GM21528 (cell line): ENCODE measurements at regions not wholly inside any gene's neighbourhood (a gene's known extent, or its start where the extent isn't known, plus 50 kb on each side); places are given as distances from the start of the nearest gene placed in this dataset.
"Not testable (repeated sequence)": the region's sequence is repeated elsewhere in the genome, so short reads cannot be mapped to it uniquely, and the experiment has no call there.

Experiments
- ATAC-seq: cut with Tn5 transposase; IDR thresholded peaks from one replicate; pipeline ENCODE4 v1.9.1; 2021; ENCODE audit warnings: mild to moderate bottlenecking, moderate library complexity; ENCODE audit not compliant: unreplicated experiment, low FRiP score

DNA sequence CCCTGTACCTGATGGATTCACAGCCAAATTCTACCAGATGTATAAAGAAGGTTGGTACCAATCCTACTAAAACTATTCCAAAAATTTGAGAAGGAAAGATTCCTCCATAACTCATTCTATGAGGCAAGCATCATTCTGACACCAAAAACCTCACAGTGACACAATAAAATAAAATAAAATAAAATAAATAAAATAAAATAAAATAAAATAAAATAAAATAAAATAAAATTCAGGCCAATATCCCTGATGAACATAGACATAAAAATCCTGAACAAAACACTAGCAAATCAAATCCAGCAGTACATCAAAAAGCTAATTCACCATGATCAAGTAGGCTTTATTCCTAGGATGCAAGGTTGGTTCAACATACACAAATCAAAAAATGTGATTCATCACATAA is 108.1 kb downstream of the PROX1 start:
- not testable (repeated sequence) for ATAC-seq

DNA sequence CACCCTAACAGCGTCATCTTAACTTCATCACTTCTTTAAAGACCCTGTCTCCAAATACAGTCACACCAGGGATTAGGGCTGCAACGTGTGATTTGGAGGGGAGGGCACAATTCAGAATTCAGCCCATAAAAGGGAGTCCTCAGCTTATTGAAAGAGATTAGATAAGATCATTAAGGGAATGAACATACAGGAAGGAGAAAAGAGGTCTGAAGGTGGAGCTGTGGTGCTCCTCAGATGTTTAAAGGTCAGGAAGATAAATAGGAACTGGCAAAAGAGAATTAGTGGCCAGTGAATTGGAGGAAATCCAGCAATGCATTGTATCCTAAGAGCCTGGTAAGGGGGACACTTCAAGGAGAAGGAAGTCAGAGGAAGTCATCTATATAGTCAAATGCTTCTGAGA is 113.5 kb downstream of the PROX1 start:
- ATAC-seq, result no peak

DNA sequence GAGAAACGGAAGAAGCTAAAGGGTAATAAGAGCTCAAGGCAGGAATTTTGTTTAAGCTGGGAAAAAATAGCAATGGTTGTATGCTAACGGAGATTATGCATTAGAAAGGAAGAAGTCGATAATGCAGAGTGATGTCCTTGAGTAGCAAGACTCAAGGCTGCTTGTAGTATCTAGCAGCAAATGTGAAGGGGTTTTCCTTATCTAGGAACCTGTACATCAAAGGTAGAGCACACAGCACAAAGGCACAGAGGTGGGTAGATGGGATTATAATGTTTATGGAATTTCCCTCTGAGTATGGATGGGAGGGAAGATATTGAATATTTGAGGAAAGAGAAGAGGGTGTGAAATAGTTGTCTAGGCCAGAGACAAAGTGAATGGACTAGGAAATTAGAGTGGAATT is 114.1 kb downstream of the PROX1 start:
- no peak for ATAC-seq

DNA sequence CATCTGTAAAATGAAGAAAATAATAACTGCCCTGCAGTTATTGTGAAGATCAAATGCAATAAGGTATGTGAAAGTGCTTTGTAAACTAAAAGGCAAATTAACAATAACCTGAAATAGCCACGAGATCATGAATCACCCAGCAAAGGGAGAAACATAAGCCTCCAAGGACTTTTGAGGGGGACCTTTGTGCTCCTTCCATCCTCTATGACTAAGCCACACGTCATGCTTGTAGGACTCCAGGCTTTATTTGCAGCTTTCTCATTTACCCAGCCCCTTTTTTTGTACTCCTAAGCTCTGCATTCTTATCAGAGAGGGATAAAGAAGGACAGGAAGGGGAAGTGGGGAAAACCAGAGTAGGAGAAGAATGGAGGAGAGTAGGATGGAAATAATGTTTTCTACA is 115.1 kb downstream of the PROX1 start:
- ATAC-seq, result no peak

DNA sequence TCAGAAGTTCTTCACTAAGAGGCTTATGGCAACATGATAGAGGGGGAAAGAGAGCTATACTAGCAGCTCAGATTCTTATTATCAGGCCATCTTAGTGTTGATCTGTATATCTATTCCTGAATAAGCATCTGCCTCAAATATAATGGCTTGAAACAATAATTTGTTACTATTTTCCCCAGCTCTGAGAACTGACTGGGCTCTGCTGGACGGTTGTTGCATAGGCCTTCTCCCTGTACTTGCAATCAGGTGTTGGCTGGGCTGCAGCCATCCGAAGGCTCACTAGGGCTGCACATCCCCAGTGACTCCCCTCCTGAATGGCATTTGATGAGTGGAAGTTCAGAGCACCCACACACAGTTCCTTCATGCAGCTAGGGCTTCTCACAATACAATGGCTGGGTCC is 116.0 kb downstream of the PROX1 start:
- ATAC-seq, result no peak

DNA sequence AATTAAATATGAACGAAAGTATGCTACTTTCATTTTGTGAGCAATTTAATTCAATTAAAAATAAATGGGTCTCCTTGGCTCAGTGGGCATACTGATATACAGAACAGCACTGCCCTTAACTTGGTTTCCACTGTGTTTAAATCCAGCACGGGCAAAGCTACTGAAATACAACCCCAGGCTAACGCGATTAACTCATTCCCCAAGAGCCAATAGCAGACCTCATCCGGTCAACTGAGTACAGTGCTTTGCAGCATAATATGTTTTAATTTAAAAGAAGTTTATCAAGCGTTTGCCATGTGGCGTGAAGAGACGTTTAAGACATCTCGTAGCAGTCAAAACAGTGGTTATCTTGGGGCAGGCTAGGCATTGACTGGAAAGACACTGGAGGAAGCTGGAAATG is 118.6 kb downstream of the PROX1 start:
- no peak for ATAC-seq

DNA sequence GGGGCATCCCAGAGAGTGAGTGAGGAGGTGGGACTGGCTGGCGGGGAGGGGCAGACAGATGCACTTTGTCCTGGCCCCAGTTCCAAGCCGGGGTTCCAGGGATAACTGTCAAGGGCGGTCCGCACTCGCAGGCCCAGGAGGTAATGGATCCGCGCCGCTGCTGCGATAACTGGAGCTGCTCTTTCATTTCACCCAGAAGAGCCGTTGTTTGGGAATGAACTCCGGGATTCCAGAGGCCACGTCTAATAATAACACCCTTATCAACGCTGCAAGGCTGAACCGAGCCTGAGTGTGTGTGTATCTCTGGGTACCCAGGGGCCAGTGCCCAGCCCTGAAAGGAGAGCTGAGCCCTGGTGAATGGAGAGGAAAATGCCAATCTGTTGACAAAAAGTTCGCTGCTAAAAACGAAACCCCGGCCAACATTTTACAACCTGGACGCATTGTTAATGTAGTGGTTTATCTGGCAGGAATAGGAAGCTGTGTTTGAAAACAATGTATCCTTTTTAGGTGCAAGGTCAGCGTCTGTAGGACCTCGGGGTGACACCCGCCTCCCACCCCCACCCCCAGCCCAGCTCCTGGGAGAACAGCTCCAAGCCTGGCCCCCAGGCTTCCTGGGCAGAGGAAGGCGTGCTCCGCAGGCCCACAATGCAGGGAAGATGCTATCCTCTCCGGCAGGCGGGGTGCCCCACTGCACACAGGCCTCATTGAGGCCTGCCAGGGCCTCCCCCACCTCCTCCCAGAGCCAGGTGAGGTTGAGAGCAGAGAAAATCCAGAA is 119.7 kb downstream of the PROX1 start:
- ATAC-seq, result no peak

DNA sequence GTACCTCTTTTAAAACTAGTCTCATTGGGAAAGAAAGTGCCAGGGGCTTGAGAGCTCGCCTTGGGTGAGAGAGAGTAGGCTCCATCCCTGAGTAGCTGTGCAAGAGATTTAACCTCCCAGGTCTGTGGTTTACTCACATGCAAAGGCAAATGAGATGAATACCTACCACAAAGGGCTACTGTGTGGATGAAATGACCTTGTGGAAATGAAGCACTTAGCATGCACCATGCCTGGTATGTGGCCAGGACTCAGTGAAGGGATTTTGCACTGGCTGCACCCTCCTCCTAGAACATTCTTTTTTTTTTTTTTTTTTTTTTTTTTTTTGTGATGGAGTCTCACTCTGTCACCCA is 120.3 kb downstream of the PROX1 start:
- ATAC-seq, result no peak

DNA sequence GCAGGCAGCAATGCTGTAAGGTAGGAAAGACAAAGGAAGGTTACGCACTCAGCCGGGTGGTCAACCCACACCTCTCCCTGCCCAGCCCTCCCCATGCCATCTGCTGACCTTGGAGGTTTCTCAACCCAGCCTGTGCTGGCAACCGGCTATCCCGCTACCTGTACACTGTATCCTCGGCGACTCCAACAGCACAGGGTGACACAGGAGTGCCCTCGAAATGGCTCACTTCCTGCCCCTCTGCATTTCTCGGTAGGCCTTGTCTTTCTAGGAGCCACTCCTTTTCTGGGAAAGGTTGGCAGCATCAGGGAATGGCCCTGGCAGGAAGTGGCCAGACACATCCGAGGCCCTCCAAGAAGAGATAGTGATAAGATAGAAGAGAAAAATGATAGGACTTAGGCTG is 124.0 kb downstream of the PROX1 start:
- ATAC-seq, result no peak

DNA sequence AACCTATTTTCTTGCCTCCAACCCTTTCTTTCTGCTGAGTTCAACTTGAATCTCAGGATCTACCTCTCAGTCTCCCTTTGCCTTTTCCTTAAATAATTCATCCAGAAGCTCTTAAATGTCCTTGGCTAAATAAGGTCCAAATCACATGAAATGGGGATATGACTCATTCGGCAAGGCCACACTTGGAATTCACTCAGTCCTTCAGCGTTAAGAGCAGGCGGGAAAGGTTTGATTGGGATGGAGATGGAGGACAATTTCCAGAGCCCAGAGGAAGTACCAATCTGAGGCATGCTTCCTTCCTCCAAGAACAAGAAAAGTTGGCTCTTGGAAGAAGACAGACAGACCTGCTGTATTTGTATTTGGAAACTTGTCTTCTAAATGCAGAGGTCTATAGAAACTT is 128.5 kb downstream of the PROX1 start:
- ATAC-seq, result no peak

DNA sequence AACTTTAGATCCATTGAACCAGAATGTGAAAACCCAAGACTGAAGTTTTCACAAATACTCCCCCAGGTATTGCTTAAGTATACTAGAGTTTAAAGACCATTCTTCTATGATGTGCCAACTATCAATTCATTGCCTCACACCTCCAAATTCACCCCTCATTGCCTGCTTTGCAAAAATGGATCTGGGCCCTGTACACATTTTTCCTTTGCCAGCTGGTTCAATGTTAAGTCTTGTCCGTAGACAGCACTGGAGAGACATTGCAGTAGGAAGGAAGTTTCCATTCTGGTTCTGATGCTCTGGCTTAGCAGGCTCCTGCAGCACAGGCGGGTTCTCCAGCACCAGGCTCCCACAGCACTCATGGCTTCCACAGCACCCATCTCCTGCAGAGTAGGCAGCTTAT is 130.0 kb downstream of the PROX1 start:
- ATAC-seq, result no peak

DNA sequence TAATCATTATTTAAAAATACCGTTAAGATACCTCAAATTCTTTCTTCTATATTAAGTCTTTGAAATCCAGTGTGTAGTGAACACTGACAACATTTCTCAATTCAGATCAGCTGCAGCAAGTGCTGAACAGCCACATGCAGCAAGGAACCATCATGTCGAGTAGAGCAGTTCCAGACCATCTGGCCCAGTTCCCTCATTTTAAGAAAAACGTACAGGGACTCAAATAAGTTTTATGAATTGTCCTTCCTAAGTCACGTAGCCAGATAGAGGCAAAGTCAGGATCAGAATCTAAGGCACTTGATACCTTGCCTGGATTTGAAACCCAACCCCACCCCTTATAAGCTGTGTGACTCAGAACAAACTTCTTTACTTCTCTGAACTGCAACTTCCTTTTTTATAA is 132.4 kb downstream of the PROX1 start:
- ATAC-seq, result no peak

DNA sequence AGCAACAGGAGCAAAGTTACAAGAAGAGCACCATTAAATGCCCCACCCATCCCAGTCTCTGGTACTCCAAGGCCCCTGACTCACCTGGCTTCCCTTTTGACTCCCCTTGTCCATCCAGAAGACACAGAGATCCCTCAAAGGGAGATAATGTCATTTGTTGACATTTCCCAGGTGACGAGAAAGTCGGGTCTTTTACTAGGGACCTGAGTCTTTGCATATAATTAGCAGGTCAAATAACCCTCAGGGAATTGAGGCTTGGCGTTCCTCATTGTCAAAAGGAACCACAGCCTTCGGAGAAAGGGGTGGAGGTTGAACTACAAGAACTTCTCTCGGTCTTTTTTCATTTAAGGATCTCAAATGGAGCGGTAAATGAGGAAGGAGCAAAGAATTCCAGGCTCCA is 133.2 kb downstream of the PROX1 start:
- no peak for ATAC-seq

DNA sequence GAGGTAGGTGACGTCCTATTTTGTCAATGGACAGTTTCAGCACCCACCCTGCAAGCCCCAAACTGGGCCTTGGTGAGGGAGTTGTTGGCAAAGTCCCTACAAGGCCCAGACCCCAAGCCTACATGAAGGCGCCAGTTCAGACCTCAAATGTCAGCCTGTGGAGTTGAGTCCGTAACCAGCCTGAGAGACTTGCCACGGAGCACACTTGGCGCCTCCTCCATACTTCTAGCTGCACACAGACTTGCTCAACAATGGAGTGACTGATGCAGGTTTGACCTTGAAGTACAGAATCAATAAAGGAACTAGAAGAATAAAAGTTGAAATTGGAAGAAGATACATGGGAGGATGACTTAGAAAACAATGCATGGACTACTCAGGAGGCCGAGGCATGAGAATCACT is 134.3 kb downstream of the PROX1 start:
- ATAC-seq, result no peak

DNA sequence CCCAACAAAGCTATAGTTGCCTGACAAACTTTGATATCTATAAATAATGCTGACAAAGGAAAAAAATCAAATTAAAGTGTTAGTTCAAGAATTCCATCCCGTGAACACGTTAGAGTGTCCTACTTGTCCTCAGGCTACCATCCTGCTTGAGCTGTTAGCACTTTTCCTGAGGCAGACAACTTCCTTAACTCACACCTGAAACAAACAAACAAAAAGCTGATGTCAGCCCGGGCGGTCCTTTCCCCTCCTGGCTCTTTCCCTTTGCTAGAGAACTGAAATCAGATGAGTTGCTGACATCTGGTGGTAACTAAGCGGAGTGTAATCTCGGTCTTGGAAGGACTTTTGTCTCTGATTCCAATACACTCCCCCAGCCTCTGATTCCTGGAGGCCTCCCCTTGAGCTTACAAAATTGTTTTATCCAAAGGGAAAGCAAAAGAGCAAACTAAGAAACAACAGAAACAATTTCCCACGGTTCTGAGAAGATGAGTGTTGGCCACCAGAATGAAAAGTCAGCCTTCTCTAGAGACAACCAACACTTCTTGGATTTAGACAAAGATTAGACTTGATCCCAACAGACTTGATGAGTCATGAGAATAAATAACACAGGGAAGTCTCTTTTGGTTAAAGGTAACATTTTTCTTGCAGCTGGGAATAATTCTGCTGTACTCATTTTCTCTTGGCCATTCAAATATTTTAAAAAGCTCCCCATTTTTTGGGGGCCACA is 135.4 kb downstream of the PROX1 start:
- peak; percentile 73 for ATAC-seq

DNA sequence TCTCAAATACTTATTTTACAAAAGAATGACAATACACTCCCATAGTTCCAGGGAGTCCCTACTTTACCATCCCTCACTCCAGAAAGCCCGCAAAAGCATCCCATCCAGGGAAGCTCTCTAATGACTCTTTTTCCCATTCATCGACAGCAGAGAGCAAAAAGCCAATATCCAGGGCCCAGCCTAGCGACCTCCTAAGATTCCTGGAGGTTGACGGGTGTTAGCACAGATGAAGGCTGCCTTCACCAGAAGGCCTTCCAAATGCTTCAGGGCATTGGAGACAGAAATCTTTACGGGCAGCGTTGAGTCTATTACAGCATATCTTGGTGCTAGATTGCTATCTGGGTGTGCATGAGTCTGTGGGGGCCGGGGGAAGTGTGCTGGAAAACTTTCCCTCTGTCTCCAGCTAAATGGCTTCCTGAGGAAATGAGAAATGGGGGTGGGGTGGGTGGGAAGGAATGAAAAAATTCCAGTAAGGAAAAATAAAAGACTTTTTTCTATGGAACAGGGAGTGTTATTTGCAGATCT is 136.6 kb downstream of the PROX1 start:
- no peak for ATAC-seq

DNA sequence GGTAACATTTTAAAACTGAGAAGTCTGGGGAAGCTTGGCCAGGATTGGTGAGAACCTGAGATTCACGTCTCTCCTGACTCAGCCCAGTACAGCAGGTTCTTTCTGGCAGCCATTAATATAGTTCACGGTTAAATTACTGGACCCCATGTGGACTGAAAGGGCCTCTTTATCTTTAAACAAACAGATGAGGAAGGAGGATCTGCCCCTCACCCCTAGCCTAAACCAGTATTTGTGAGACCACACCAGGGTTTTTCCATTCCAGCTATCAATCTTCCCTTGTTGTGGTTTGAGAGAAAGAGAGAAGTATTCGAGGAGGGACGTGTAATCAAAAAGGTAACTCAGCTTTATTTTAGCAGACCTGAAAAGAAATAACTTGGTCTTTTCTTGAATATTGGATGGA is 137.1 kb downstream of the PROX1 start:
- no peak for ATAC-seq

DNA sequence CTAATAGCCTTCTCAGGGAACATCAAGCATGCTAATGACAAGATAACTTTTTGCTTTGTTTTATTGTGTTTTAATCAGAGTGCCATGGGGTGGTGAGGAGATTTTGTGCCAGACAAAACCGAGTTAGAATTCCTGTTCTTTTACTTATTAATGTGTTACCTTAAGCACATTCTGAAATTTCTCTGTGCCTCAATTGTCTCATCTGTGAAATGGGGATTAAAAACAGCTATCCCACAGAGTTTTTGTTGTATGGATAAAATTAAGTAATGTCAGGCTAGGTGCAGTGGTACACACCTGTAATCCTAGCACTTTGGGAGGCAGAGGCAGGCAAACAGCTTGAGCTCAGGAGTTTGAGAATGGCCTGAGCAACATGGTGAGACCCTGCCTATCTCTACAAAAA is 138.0 kb downstream of the PROX1 start:
- ATAC-seq, result no peak

DNA sequence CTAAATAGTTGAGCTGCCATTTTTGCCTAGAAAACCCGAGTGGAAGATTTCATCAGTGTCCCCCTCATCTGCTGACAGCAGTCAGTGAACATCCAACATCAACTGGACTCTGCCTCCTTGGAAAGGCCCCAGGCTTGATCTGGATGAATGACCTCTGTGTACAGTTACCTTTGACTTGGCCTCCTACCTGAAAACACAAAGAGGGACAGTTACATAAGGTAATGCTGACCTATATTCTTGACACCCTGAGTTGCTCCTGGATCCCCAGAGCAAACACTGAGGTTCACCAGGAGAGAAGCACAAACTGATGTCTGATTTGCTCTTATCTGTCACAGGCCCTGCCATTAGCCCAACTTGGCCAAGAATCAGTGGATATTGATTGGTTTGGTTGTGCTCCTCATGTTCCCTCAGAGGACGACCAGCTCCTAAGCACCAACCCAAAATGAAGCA is 138.9 kb downstream of the PROX1 start:
- no peak for ATAC-seq

DNA sequence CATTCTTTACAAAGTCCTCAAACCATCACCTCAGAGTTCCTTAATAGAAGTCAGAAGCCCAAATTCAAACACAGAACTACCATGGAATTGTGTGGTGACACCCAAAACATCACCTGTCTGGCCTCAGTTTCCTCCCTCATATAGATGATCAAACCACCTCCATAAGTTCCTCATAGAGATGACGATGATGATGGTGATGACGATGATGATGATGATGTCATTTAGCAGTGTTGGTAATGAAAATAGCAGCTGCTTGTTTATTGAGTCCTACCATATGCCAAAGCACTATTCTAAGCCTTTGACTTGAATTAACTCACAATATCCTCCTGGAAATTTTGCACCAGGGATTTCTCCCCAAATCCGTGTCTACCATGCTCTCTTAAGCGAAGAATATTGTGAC is 139.9 kb downstream of the PROX1 start:
- ATAC-seq, result no peak

DNA sequence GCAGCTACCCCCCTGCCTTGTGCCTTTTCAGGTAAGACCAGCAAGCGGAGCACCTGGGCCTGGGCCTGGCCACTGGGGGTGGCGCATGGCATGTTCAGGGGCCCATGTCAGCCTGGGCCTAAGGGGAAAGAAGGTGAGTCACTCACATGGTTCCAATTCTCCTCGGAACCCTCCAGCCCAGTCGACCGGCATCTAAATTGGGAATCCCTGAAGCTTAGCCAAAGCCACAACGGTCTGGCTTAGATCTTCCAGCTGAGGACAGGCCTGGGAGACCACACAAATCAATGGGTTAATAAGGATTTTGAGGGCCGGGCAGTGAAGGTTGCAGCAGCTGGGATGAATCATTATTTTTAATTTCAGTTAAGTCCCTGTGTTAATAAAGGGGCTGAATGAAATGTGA is 145.1 kb upstream of the SMYD2 start:
- no peak for ATAC-seq

DNA sequence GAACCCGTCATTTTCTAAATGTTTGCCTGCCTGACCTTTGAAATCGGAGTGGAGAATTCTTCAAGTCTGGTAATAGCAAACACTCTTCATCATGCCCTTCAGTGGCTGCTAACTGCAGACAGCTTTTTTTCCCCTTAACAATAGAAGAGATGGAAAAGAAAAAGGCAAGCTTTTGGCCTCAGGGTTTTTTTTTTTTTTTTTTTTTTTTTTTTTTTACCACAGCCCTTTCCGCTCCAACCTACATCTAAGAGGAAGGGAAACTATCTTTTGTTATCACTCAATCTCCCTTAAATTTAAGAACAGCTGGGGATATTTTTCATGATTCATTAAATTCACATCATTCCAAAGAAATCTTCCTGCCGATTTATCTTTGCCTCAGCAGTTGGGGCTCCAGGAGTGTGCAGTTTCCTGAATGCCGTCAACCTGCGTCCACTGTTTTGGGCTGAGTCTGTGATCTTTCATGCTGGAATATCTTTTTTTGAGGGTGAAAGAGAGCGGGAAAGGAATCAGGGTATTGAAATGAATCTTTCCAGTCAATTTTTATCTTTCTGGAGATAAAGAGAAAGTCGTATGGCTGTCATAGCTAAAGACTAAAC is 144.5 kb upstream of the SMYD2 start:
- no peak for ATAC-seq
